Endometrial microvascular endothelial cells (primary cell): ENCODE measurements at regions not wholly inside any gene's neighbourhood (a gene's known extent, or its start where the extent isn't known, plus 50 kb on each side); places are given as distances from the start of the nearest gene placed in this dataset.

Experiments
- in situ Hi-C: cut with HindIII; loops from 2 replicates; pipeline ENCODE4 v1.10.0; 2017; ENCODE audit warnings: low sequenced_read_pairs, low pct_unique_long_range_greater_than_20kb; ENCODE audit errors: inconsistent ontology term

- in situ Hi-C loops, result no loop called here
These were observed 326.8 kb upstream of the SHH start for GRCh38 chr7:156139112-156139511.

- in situ Hi-C loops, result no loop called here
These were observed 319.6 kb upstream of the SHH start for GRCh38 chr7:156131881-156132280.

DNA sequence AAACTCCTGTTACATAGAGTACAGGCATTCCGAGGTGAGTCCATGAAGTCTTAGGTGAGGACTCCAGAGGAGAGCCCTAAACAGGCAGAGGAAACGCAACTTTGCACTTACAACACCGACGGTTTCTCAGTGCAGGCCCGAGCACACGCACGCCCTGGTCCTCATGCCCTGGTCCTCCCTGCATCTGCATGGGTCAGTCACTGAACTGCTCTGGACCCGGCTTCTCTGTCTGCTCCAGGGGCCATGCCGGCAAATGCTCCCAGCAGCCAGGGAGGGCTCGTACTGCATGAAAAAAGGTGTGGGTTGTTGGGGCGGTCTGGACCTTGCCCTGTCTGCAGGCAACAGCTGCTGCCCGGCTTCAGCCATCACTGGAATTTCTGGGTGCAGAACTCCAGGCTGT lies 317.3 kb upstream of the SHH start:
- in situ Hi-C loops, result no loop called here

DNA sequence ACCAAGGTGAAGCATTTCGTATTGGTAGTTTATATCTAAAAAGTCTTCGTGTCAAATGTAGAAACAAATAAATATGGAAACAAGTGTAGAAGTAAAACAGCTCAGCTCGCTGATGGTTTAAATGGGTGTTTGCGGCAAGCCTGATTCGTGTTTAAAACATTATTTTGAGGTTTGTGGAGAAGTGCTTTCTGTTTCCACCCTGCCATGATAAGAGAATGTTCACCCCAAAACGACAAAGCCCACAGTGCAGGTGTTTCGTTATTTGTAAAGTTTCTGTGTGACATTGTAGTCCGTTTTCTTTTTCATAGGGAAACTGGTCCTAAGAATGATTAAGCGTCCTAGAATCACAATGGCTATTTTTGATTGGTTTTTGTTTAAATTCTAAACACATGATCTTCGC lies 316.2 kb upstream of the SHH start:
- in situ Hi-C loops, result no loop called here

GRCh38 chr7:156127166-156128134 lies 315.2 kb upstream of the SHH start:
- in situ Hi-C loops, result no loop called here

- in situ Hi-C loops, result no loop called here
These were observed 313.8 kb upstream of the SHH start for GRCh38 chr7:156125841-156126730.

DNA sequence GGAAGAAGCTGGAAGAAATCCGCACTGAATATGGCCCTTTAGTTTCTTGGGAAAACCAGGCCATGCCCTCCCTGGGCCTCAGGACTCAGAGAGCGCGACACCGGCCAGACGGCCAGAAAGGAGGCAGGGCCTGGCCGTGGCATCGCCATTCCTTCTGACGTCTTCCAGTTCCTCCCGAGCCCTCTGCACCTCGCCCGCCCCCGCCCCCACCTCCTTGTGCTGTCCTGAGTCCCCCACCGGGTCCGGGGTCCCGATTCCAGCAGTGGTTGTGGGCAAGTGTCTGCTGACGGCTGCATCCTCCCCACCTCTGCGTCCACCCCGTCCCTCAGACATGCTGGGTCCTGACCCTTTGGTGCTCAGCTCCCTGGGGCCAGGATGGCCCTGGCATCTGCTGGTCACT lies 312.1 kb upstream of the SHH start:
- in situ Hi-C loops, result no loop called here

DNA sequence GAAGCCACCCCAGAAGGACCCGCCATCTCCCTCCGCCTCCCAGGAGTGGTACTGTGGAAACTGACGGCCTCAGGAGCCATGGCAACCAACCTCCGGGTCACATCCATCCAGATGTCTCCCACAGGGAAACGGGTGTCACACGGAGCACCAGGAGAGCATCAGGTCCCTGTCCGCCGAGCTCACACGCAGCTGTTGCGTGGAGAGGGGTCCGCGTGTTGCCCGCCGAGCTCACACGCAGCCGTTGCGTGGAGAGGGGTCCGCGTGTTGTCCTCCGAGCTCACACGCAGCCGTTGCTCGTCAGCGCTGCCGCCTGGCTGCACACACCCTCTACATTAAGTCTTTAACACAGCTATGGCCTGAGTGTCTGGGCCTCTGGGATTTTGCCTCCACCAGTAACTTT lies 311.1 kb upstream of the SHH start:
- in situ Hi-C loops, result no loop called here

DNA sequence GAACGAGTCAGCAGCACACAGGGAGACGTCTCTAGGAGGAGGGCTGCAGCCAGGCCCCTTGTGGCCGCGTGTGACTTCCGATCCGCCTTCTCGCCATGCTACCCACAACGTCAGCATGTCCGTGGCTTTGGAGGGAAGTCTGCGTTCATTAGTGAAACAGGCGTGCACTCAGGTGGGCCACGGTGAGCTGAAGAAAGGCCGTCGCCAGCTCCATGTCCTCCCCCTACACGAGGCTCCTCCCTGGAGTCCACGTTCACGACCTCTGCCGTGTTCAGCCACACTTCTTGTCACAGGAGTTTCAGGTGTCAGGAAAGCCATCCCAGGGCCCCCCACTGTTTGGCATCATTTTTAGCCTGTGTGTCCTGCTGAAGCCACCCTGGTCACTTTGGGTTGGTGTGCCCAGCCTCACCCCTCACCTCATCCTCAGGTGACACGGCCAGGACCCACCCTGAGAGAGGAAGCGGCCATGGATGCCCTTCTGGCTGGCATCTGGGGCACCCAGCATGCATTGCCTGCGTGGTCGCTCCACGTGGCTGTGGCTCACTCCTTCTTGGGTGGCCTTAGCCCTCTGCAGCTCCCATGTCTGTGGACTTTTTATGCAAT lies 310.6 kb upstream of the SHH start:
- in situ Hi-C loops, result no loop called here

- in situ Hi-C loops, result no loop called here
These were observed 309.7 kb upstream of the SHH start for GRCh38 chr7:156121956-156122355.

DNA sequence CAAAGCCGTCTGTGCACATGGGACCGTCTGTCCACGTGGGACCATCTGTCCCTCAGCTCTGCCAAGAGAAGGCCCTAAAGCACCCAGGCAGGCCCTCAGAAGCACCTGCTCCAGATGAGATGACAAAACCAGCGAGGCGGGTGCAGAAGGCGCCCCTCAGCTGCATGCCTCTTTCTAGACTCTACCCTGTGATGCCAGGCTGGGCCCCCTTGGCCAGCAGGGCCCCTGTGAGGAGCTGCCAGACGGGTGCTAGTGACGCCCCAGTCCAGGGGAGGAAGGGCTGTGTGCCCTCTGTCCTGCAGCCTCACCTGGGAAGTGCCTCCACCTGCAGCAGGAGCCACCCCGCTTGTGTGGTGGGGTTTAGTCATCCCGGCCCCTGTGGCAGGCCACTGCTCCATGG lies 309.2 kb upstream of the SHH start:
- in situ Hi-C loops, result no loop called here

- in situ Hi-C loops, result no loop called here
These were observed 308.3 kb upstream of the SHH start for GRCh38 chr7:156120552-156120951.

GRCh38 chr7:156119771-156120170 lies 307.5 kb upstream of the SHH start:
- in situ Hi-C loops, result no loop called here

DNA sequence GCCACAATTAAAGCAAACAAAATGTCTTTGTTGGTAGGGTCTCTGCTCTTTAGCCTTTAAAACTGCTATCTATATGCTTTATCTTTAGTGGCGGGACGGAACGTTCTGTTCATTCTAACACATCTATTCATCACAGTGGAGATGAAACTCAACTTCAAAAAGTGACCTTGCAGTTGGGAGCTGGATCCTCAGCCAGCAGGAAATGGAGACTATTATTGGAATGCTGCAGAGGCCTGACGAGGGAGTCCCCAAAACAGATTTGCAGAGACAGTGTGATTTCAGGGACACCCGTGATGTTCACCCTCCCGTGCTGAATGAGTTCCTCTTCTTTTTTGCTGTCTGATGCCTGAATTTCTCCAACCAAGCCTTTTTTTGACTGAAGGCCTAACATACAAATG lies 306.0 kb upstream of the SHH start:
- in situ Hi-C loops, result no loop called here

- in situ Hi-C loops, result no loop called here
These were observed 305.4 kb upstream of the SHH start for GRCh38 chr7:156117542-156118247.

GRCh38 chr7:156116514-156117215 lies 304.4 kb upstream of the SHH start:
- in situ Hi-C loops, result no loop called here

DNA sequence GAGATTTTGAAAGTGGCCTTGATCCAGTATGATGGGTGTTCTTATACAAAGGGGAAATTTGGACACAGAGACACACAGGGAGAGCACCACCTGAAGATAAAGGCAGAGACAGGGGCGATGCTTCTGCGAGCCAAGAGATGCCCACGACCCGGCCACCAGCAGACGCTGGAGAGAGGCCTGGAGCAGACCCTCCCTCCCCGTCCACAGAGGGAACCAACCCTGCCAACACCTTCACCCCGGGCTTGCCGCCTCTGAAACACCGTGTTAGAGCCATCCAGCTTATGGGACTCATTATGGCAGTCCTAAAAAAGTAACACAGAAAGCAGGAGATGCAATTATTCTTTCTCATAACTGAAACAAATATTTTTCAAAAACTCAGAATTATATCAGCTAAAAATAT lies 303.3 kb upstream of the SHH start:
- in situ Hi-C loops, result no loop called here

DNA sequence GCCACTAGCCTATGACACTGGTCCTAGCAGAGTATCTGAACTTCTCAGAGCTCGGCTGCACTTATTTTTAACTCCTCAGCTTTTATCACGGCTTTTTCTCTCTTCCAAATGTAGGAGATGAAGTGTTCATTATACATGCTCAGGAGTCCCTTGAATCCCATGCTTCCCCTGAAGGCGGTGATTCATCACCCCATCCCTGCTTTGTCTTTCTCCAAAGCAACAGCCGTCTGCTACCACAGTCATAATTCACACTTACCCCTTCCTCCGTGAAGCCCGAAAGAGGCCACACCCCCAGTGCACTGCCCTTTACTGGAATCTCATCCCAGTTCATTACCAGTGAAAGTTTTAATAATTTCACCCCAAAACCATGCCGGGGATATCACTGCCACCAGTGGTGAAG lies 301.5 kb upstream of the SHH start:
- in situ Hi-C loops, result no loop called here
